Osteoblast (primary cell): ENCODE measurements at regions not wholly inside any gene's neighbourhood (a gene's known extent, or its start where the extent isn't known, plus 50 kb on each side); places are given as distances from the start of the nearest gene placed in this dataset.

Source experiments
- DNase-seq: peaks from one replicate; pipeline ENCODE4 v3.0.0; 2011; ENCODE audit warnings: low spot score, mixed read lengths; ENCODE audit not compliant: insufficient read length; ENCODE audit errors: missing footprints
- H2AFZ ChIP-seq: 2 replicates; pipeline ENCODE4 v1.6.0; 2011; ENCODE audit warnings: mild to moderate bottlenecking, low read length
- H3K27ac ChIP-seq: 2 replicates; pipeline ENCODE4 v1.5.1; 2011; ENCODE audit warnings: mild to moderate bottlenecking, low read depth, low read length, moderate library complexity
- H3K27me3 ChIP-seq: 2 replicates; pipeline ENCODE4 v1.6.0; 2012; ENCODE audit warnings: mild to moderate bottlenecking, control low read depth, inconsistent platforms, low read length, moderate library complexity; ENCODE audit not compliant: insufficient read depth
- H3K36me3 ChIP-seq: 2 replicates; pipeline ENCODE4 v1.5.1; 2011; ENCODE audit warnings: mild to moderate bottlenecking, low read length, control low read depth, moderate library complexity; ENCODE audit not compliant: insufficient read depth
- H3K4me1 ChIP-seq: 2 replicates; pipeline ENCODE4 v1.5.1; 2011; ENCODE audit warnings: mild to moderate bottlenecking, low read length, control low read depth, moderate library complexity; ENCODE audit not compliant: insufficient read depth
- H3K4me2 ChIP-seq: 2 replicates; pipeline ENCODE4 v1.6.0; 2011; ENCODE audit warnings: mild to moderate bottlenecking, low read length; ENCODE audit not compliant: insufficient read depth
- H3K4me3 ChIP-seq: fragments of 200-600 bp; sonication (generic); 3 replicates; pipeline ENCODE4 v1.5.1; 2012; ENCODE audit warnings: mild to moderate bottlenecking, low read length, inconsistent platforms; ENCODE audit not compliant: insufficient read depth
- H3K79me2 ChIP-seq: 2 replicates; pipeline ENCODE4 v1.6.0; 2012; ENCODE audit warnings: mild to moderate bottlenecking, low read length, control low read depth, inconsistent platforms; ENCODE audit not compliant: insufficient read depth
- H3K9me3 ChIP-seq: 2 replicates; pipeline ENCODE4 v1.5.1; 2011; ENCODE audit warnings: low read depth, low read length, control low read depth
- H4K20me1 ChIP-seq: 2 replicates; pipeline ENCODE4 v1.6.0; 2012; ENCODE audit warnings: mild to moderate bottlenecking, low read length, control low read depth; ENCODE audit not compliant: insufficient read depth
- TF ChIP-seq, protein P1 (sequence below): IDR thresholded peaks from 2 replicates; pipeline ENCODE4 v1.5.1; 2011; ENCODE audit warnings: mild to moderate bottlenecking, low read depth, low read length, moderate library complexity; ENCODE audit errors: extremely low read depth

DNA sequence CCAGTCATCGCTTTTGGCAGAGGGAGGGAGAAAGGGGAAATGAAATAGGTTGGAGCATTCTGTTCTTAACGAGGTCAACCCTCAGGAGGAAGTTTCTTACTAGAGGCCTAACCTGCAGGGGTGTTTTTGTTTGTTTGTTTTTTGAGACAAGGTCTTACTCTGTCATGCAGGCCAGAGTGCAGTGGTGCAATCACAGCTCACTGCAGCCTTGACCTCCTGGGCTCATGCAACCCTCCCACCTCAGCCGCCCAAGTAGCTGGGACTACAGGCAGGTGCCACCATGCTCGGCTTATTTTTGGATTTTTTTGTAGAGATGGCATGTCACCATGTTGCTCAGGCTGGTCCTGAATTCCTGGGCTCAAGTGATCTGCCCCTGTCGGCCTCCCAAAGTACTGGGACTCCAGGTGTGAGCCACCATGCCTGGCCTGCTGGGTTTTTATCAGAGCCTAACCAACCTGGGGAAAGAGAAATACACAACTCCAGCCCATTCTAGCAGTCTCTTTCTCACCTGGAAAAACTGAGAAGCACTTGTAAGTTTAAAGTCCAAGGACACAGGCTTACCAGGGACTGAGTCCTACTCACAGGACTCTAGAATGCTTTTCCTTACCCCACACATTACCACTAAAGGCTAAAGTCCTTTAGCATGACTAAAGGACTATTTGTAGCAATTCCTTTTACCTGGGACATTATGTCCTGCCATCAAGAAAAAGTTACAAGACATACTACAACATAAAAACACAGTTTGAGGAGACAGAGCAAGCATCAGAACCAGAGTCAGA, 101.0 kb upstream of the EGFR start:
- Histone ChIP-seq H3K79me2 (no peaks in the 10 kb centered on the region), H2AFZ (no peak overlapping the region), H3K4me1 (peaks cover 5% of the 10 kb centered on the region), H3K4me3 (no peak overlapping the region), H4K20me1 (no peaks in the 10 kb centered on the region), H3K27ac (no peak overlapping the region), H3K9me3 (no peaks in the 10 kb centered on the region), H3K27me3 (no peaks in the 10 kb centered on the region), H3K4me2 (no peak overlapping the region), H3K36me3 (no peaks in the 10 kb centered on the region)
- TF ChIP-seq, protein P1, sequence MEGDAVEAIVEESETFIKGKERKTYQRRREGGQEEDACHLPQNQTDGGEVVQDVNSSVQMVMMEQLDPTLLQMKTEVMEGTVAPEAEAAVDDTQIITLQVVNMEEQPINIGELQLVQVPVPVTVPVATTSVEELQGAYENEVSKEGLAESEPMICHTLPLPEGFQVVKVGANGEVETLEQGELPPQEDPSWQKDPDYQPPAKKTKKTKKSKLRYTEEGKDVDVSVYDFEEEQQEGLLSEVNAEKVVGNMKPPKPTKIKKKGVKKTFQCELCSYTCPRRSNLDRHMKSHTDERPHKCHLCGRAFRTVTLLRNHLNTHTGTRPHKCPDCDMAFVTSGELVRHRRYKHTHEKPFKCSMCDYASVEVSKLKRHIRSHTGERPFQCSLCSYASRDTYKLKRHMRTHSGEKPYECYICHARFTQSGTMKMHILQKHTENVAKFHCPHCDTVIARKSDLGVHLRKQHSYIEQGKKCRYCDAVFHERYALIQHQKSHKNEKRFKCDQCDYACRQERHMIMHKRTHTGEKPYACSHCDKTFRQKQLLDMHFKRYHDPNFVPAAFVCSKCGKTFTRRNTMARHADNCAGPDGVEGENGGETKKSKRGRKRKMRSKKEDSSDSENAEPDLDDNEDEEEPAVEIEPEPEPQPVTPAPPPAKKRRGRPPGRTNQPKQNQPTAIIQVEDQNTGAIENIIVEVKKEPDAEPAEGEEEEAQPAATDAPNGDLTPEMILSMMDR, result no peak
- DNase-seq, result no peak

DNA sequence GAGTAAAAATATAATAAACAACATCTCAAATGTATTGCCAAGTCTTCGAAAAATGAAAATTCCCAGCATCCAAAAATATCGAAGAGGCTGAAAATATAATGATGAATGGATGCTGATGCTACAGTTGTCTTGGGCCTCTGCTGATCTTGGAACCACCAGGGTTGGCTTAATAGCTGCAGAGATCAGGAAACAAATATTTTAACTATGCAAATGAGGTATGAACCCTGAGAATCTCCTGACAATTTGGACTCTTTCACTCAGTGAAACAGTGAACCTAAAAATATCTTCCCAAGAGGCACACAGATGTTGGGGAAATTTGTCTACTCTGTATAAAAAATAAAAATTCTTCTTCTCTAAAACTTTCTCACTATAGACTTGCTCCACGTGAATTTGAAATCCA, 97.7 kb upstream of the EGFR start:
- TF ChIP-seq, protein P1, result no peak
- Histone ChIP-seq H3K9me3 (no peaks in the 10 kb centered on the region), H3K27me3 (no peaks in the 10 kb centered on the region), H3K36me3 (no peaks in the 10 kb centered on the region), H3K4me2 (no peak overlapping the region), H3K27ac (no peak overlapping the region), H3K79me2 (no peaks in the 10 kb centered on the region), H3K4me1 (peaks cover 5% of the 10 kb centered on the region), H4K20me1 (no peaks in the 10 kb centered on the region), H3K4me3 (no peak overlapping the region), H2AFZ (peak overlapping the region; percentile 36)
- no peak for DNase-seq

DNA sequence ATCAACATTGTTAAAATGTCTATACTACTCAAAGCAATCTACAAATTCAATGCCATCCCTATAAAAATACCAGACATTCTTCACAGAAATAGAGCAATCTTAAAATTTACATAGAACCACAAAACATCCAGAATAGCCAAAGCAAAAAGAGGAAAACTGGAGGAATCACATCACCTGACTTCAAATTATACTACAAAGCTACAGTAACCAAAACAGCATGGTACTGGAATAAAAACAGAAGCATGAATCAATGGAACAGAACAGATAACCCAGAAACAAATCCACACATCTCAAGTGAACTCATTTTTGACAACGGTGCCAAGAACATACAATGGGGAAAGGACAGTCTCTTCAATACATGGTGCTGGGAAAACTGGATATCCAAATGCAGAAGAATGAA, 87.3 kb upstream of the EGFR start:
- Histone ChIP-seq H3K27me3 (no peaks in the 10 kb centered on the region), H3K4me2 (no peak overlapping the region), H3K4me3 (no peak overlapping the region), H3K27ac (no peak overlapping the region), H4K20me1 (no peaks in the 10 kb centered on the region), H3K4me1 (peaks cover 6% of the 10 kb centered on the region), H3K79me2 (no peaks in the 10 kb centered on the region), H3K9me3 (peaks cover 2% of the 10 kb centered on the region), H2AFZ (no peak overlapping the region), H3K36me3 (no peaks in the 10 kb centered on the region)
- DNase-seq, result no peak
- TF ChIP-seq, protein P1, result no peak

DNA sequence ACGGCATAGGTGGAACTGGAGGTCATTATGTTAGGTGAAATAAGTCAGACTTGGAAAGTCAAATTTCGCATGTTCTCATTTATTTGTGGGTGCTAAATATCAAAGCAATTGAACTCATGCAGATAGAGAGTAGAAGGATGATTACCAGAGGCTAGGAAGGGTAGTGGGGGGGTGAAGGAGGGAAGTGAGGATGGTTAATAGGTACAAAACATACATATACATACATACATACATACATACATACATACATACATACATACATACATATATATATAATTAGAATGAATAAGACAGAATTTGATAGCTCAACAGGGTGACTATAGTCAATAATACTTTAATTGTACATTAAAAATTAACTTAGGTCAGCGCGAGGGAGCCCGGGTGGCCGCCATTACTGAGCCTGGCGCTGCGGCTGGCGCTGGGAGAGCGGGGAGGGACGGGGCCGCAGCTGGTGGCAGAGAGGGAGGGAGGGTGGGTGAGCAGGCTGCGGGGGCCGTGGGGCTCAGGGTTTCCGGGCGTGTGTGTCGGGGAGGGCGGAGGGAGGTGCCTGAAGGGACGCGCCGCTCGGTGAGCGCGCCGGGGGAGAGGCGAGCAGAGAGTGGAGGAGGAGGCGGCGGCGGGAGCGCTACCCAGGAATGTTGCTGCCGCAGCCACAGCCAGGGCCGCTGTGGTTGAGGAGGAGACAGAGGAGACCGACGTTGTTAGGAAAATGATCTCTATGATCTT, 85.8 kb upstream of the EGFR start:
- TF ChIP-seq, protein P1, result no peak

More for the DNA sequence above, 85.8 kb upstream of the EGFR start:
- Histone ChIP-seq H3K4me2 (peak overlapping the region; percentile 82), H2AFZ (peak overlapping the region; percentile 73), H3K4me1 (peaks cover 6% of the 10 kb centered on the region), H4K20me1 (no peaks in the 10 kb centered on the region), H3K9me3 (peaks cover 2% of the 10 kb centered on the region), H3K79me2 (no peaks in the 10 kb centered on the region), H3K36me3 (no peaks in the 10 kb centered on the region), H3K27ac (peak overlapping the region; percentile 2), H3K27me3 (no peaks in the 10 kb centered on the region), H3K4me3 (peak overlapping the region; percentile 70)
- peak; percentile 82 for DNase-seq
